ENCODE measurements at regions not wholly inside any gene's neighbourhood (a gene's known extent, or its start where the extent isn't known, plus 50 kb on each side); places are given as distances from the start of the nearest gene placed in this dataset.

GRCh38 chr16:74031551-74031950 lies 265.1 kb upstream of the PSMD7 start:
- TF ChIP-seq CTCF (IDR thresholded peaks at IDR 0.05 in 8 of 11, conservative IDR thresholded peaks at IDR 0.05 in 3 of 11) (no peak), POLR2A (IDR thresholded peaks at IDR 0.05) (no peak), POLR2AphosphoS5 (IDR thresholded peaks at IDR 0.05) (no peak)

Data from spleen (tissue), 7 donors.